ENCODE measurements at regions not wholly inside any gene's neighbourhood (a gene's known extent, or its start where the extent isn't known, plus 50 kb on each side); places are given as distances from the start of the nearest gene placed in this dataset.
"Not testable (repeated sequence)": the region's sequence is repeated elsewhere in the genome, so short reads cannot be mapped to it uniquely, and the experiment has no call there.

DNA sequence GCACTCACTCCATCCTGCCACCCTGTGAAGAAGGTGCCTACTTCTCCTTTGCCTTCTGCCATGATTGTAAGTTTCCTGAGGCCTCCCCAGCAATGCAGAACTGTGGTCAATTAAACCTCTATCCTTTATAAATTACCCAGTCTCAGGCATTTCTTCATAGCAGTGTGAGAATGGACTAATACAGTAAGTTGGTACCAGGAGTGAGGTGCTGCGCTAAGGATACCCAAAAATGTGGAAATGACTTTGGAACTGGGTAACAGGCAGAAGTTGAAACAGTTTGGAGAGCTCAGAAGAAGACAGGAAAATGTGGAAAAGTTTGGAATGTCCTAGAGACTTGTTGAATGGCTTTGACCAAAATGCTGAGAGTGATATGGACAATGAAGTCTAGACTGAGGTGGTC, 176.0 kb downstream of the FZD1 start:
- TF ChIP-seq GABPB1 (CRISPR knock-in tag; IDR thresholded peaks at IDR 0.05); ZNF423 (CRISPR knock-in tag; IDR thresholded peaks at IDR 0.05); RORB (CRISPR knock-in tag; IDR thresholded peaks at IDR 0.05); ELF4 (CRISPR knock-in tag; IDR thresholded peaks at IDR 0.05; ENCODE audit: low read depth); ZNF317 (CRISPR knock-in tag; IDR thresholded peaks at IDR 0.05; ENCODE audit: borderline replicate concordance, low read depth); NR2C2 (CRISPR knock-in tag; IDR thresholded peaks at IDR 0.05): not testable (repeated sequence)
- TF ChIP-seq, protein P1, sequence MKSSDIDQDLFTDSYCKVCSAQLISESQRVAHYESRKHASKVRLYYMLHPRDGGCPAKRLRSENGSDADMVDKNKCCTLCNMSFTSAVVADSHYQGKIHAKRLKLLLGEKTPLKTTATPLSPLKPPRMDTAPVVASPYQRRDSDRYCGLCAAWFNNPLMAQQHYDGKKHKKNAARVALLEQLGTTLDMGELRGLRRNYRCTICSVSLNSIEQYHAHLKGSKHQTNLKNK (CRISPR knock-in tag; IDR thresholded peaks at IDR 0.05), result not testable (repeated sequence)
- TF ChIP-seq, protein P2, sequence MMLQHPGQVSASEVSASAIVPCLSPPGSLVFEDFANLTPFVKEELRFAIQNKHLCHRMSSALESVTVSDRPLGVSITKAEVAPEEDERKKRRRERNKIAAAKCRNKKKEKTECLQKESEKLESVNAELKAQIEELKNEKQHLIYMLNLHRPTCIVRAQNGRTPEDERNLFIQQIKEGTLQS (CRISPR knock-in tag; conservative IDR thresholded peaks at IDR 0.05), result not testable (repeated sequence)
- TF ChIP-seq, protein P3, sequence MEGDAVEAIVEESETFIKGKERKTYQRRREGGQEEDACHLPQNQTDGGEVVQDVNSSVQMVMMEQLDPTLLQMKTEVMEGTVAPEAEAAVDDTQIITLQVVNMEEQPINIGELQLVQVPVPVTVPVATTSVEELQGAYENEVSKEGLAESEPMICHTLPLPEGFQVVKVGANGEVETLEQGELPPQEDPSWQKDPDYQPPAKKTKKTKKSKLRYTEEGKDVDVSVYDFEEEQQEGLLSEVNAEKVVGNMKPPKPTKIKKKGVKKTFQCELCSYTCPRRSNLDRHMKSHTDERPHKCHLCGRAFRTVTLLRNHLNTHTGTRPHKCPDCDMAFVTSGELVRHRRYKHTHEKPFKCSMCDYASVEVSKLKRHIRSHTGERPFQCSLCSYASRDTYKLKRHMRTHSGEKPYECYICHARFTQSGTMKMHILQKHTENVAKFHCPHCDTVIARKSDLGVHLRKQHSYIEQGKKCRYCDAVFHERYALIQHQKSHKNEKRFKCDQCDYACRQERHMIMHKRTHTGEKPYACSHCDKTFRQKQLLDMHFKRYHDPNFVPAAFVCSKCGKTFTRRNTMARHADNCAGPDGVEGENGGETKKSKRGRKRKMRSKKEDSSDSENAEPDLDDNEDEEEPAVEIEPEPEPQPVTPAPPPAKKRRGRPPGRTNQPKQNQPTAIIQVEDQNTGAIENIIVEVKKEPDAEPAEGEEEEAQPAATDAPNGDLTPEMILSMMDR (IDR thresholded peaks at IDR 0.05), result not testable (repeated sequence)
- TF ChIP-seq, protein P4, sequence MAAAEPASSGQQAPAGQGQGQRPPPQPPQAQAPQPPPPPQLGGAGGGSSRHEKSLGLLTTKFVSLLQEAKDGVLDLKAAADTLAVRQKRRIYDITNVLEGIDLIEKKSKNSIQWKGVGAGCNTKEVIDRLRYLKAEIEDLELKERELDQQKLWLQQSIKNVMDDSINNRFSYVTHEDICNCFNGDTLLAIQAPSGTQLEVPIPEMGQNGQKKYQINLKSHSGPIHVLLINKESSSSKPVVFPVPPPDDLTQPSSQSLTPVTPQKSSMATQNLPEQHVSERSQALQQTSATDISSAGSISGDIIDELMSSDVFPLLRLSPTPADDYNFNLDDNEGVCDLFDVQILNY (CRISPR knock-in tag; IDR thresholded peaks at IDR 0.05), result not testable (repeated sequence)
- TF ChIP-seq, protein P5, sequence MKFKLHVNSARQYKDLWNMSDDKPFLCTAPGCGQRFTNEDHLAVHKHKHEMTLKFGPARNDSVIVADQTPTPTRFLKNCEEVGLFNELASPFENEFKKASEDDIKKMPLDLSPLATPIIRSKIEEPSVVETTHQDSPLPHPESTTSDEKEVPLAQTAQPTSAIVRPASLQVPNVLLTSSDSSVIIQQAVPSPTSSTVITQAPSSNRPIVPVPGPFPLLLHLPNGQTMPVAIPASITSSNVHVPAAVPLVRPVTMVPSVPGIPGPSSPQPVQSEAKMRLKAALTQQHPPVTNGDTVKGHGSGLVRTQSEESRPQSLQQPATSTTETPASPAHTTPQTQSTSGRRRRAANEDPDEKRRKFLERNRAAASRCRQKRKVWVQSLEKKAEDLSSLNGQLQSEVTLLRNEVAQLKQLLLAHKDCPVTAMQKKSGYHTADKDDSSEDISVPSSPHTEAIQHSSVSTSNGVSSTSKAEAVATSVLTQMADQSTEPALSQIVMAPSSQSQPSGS (CRISPR knock-in tag; IDR thresholded peaks at IDR 0.05; ENCODE audit: borderline replicate concordance, low read depth), result not testable (repeated sequence)
- TF ChIP-seq, protein P6, sequence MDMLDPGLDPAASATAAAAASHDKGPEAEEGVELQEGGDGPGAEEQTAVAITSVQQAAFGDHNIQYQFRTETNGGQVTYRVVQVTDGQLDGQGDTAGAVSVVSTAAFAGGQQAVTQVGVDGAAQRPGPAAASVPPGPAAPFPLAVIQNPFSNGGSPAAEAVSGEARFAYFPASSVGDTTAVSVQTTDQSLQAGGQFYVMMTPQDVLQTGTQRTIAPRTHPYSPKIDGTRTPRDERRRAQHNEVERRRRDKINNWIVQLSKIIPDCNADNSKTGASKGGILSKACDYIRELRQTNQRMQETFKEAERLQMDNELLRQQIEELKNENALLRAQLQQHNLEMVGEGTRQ (CRISPR knock-in tag; IDR thresholded peaks at IDR 0.05), result not testable (repeated sequence)
